ENCODE measurements at regions not wholly inside any gene's neighbourhood (a gene's known extent, or its start where the extent isn't known, plus 50 kb on each side); places are given as distances from the start of the nearest gene placed in this dataset.
"Not testable (repeated sequence)": the region's sequence is repeated elsewhere in the genome, so short reads cannot be mapped to it uniquely, and the experiment has no call there.

DNA sequence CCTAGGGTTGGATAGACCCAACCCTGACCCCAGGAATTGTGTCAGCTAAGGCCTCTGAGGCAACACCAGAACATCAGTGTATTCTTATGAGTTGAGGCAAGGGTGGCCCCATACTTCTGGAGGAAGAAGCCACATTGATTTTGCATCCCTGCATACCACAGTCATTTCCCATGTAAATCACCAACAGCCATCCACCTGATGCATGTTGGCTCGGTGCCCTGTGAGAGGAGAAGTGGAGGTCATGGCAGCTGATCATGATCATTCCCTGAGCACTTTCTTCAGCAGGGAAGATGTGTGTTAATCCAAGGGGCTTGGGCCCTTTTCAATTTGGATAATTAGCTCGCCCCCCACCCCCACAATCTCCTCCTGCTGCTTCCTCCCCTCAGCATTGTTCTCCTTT, 85.1 kb downstream of the ATP6V0E2 start:
- POLR2A ChIA-PET; H3K27ac ChIP-seq (ENCODE audit: low read length); in situ Hi-C loops (cut with HindIII; ENCODE audit: low pct_unique_long_range_greater_than_20kb, low sequenced_read_pairs); ATAC-seq; H3K4me3 ChIP-seq (ENCODE audit: low read depth in 2 of 2, low read length in 2 of 2); H3K36me3 ChIP-seq (ENCODE audit: control insufficient read depth, insufficient read depth, low read length); H3K9me3 ChIP-seq (ENCODE audit: control insufficient read depth, insufficient read depth, low read depth, low read length); intact Hi-C loops (cut with micrococcal nuclease; ENCODE audit: unreplicated experiment); H3K27me3 ChIP-seq (ENCODE audit: control insufficient read depth, insufficient read depth, low read length); BruUV-seq (replicated peaks); DNase-seq (ENCODE audit: low read depth, low spot score); CTCF ChIA-PET; H3K4me1 ChIP-seq (ENCODE audit: control insufficient read depth, insufficient read depth, low read length): not testable (repeated sequence)

DNA sequence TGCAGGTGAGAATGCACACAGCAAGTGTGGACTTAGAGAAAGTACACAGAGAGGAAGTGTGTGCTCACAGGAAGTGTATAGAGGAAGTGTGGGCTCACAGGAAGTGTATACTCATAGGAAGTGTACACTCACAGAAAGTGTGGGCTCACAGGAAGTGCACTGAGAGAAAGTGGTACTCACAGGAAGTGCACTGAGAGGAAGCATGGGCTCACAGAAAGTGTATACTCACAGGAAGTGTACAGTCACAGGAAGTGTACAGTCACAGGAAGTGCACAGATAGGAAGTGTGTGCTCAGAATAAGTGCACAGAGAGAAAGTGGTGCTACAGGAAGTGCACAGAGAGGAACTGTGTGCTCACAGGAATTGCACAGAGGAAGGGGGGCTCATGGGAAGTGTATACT, 87.1 kb downstream of the ATP6V0E2 start:
- intact Hi-C loops (cut with micrococcal nuclease; ENCODE audit: unreplicated experiment); CTCF ChIA-PET; POLR2A ChIA-PET; H3K36me3 ChIP-seq (ENCODE audit: control insufficient read depth, insufficient read depth, low read length); H3K27me3 ChIP-seq (ENCODE audit: control insufficient read depth, insufficient read depth, low read length); H3K9me3 ChIP-seq (ENCODE audit: control insufficient read depth, insufficient read depth, low read depth, low read length); DNase-seq (ENCODE audit: low read depth, low spot score); ATAC-seq; BruUV-seq (replicated peaks); in situ Hi-C loops (cut with HindIII; ENCODE audit: low pct_unique_long_range_greater_than_20kb, low sequenced_read_pairs); H3K4me3 ChIP-seq (ENCODE audit: low read depth in 2 of 2, low read length in 2 of 2); H3K27ac ChIP-seq (ENCODE audit: low read length); H3K4me1 ChIP-seq (ENCODE audit: control insufficient read depth, insufficient read depth, low read length): not testable (repeated sequence)

- H3K4me3 ChIP-seq (ENCODE audit: low read depth in 2 of 2, low read length in 2 of 2); H3K4me1 ChIP-seq (ENCODE audit: control insufficient read depth, insufficient read depth, low read length); DNase-seq (ENCODE audit: low read depth, low spot score); H3K27ac ChIP-seq (ENCODE audit: low read length); intact Hi-C loops (cut with micrococcal nuclease; ENCODE audit: unreplicated experiment); ATAC-seq; CTCF ChIA-PET; H3K27me3 ChIP-seq (ENCODE audit: control insufficient read depth, insufficient read depth, low read length); BruUV-seq (replicated peaks); POLR2A ChIA-PET; H3K36me3 ChIP-seq (ENCODE audit: control insufficient read depth, insufficient read depth, low read length); H3K9me3 ChIP-seq (ENCODE audit: control insufficient read depth, insufficient read depth, low read depth, low read length); in situ Hi-C loops (cut with HindIII; ENCODE audit: low pct_unique_long_range_greater_than_20kb, low sequenced_read_pairs): not testable (repeated sequence)
Observed at GRCh38 chr7:149961878-149962277, 88.1 kb downstream of the ATP6V0E2 start.

GRCh38 chr7:149962685-149963319, 89.0 kb downstream of the ATP6V0E2 start:
- intact Hi-C loops (cut with micrococcal nuclease; ENCODE audit: unreplicated experiment); H3K9me3 ChIP-seq (ENCODE audit: control insufficient read depth, insufficient read depth, low read depth, low read length); H3K27me3 ChIP-seq (ENCODE audit: control insufficient read depth, insufficient read depth, low read length); H3K27ac ChIP-seq (ENCODE audit: low read length); CTCF ChIA-PET; H3K36me3 ChIP-seq (ENCODE audit: control insufficient read depth, insufficient read depth, low read length); DNase-seq (ENCODE audit: low read depth, low spot score); POLR2A ChIA-PET; ATAC-seq; in situ Hi-C loops (cut with HindIII; ENCODE audit: low pct_unique_long_range_greater_than_20kb, low sequenced_read_pairs); BruUV-seq (replicated peaks); H3K4me1 ChIP-seq (ENCODE audit: control insufficient read depth, insufficient read depth, low read length); H3K4me3 ChIP-seq (ENCODE audit: low read depth in 2 of 2, low read length in 2 of 2): not testable (repeated sequence)

DNA sequence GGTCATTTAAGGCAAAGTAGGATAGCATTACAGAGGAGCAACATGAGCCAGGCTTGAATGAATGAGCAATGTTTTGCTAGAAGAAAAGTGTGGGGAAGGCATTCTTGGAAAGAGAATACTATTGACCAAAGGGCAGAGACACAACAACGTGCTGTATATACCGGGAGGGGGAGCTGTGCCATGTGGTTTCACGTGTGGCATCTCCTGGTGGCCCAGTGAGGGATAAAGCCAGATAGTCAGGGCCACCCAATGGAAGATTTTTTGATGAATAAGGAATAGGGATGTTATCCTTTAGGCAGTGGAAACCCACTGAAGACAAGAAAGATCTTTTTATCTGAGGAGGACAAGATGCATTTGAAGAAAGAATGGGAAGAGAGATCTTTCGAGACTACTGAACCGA, 90.2 kb downstream of the ATP6V0E2 start:
- CTCF ChIA-PET; H3K27ac ChIP-seq (ENCODE audit: low read length); POLR2A ChIA-PET; intact Hi-C loops (cut with micrococcal nuclease; ENCODE audit: unreplicated experiment); H3K36me3 ChIP-seq (ENCODE audit: control insufficient read depth, insufficient read depth, low read length); H3K4me3 ChIP-seq (ENCODE audit: low read depth in 2 of 2, low read length in 2 of 2); DNase-seq (ENCODE audit: low read depth, low spot score); BruUV-seq (replicated peaks); H3K9me3 ChIP-seq (ENCODE audit: control insufficient read depth, insufficient read depth, low read depth, low read length); H3K27me3 ChIP-seq (ENCODE audit: control insufficient read depth, insufficient read depth, low read length); H3K4me1 ChIP-seq (ENCODE audit: control insufficient read depth, insufficient read depth, low read length); in situ Hi-C loops (cut with HindIII; ENCODE audit: low pct_unique_long_range_greater_than_20kb, low sequenced_read_pairs): not testable (repeated sequence)
- peak; percentile 78 for ATAC-seq

DNA sequence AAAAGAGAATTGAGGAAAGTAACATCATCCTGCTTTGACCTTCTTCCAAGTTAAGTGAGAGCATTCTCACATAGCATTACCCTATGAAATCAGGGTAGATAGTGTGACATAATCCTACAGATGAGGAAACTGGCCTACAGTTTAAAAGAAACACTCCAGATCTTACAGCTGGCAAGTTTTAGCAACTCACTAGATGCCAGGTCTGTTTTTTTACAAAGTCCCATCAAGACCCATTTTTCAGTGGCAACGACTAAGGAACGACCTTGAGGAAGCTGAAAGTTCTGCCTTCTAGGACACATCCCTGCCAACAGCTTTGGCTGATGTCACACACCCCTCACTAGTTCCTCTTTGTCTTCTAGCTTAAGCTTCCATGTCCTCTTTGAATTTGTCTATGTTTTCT, 92.7 kb downstream of the ATP6V0E2 start:
- BruUV-seq (replicated peaks); H3K36me3 ChIP-seq (ENCODE audit: control insufficient read depth, insufficient read depth, low read length); H3K27ac ChIP-seq (ENCODE audit: low read length); H3K4me3 ChIP-seq (ENCODE audit: low read depth in 2 of 2, low read length in 2 of 2); H3K27me3 ChIP-seq (ENCODE audit: control insufficient read depth, insufficient read depth, low read length); intact Hi-C loops (cut with micrococcal nuclease; ENCODE audit: unreplicated experiment); in situ Hi-C loops (cut with HindIII; ENCODE audit: low pct_unique_long_range_greater_than_20kb, low sequenced_read_pairs); ATAC-seq; H3K4me1 ChIP-seq (ENCODE audit: control insufficient read depth, insufficient read depth, low read length); DNase-seq (ENCODE audit: low read depth, low spot score); POLR2A ChIA-PET; H3K9me3 ChIP-seq (ENCODE audit: control insufficient read depth, insufficient read depth, low read depth, low read length): not testable (repeated sequence)
- CTCF ChIA-PET = interaction anchor here (0.8 kb wide), 1 partner anchor 83 kb away, joined by 4 read pairs; no protein-coding TSS in a partner anchor

- ATAC-seq; H3K4me3 ChIP-seq (ENCODE audit: low read depth in 2 of 2, low read length in 2 of 2); DNase-seq (ENCODE audit: low read depth, low spot score); H3K27me3 ChIP-seq (ENCODE audit: control insufficient read depth, insufficient read depth, low read length); H3K27ac ChIP-seq (ENCODE audit: low read length); CTCF ChIA-PET; H3K9me3 ChIP-seq (ENCODE audit: control insufficient read depth, insufficient read depth, low read depth, low read length); H3K4me1 ChIP-seq (ENCODE audit: control insufficient read depth, insufficient read depth, low read length); in situ Hi-C loops (cut with HindIII; ENCODE audit: low pct_unique_long_range_greater_than_20kb, low sequenced_read_pairs); BruUV-seq (replicated peaks); POLR2A ChIA-PET; H3K36me3 ChIP-seq (ENCODE audit: control insufficient read depth, insufficient read depth, low read length); intact Hi-C loops (cut with micrococcal nuclease; ENCODE audit: unreplicated experiment): not testable (repeated sequence)
Observed at GRCh38 chr7:149972977-149973376, 99.2 kb downstream of the ATP6V0E2 start.

GRCh38 chr7:149973681-149974080, 99.9 kb downstream of the ATP6V0E2 start:
- H3K4me3 ChIP-seq (ENCODE audit: low read depth in 2 of 2, low read length in 2 of 2); H3K36me3 ChIP-seq (ENCODE audit: control insufficient read depth, insufficient read depth, low read length); in situ Hi-C loops (cut with HindIII; ENCODE audit: low pct_unique_long_range_greater_than_20kb, low sequenced_read_pairs); H3K4me1 ChIP-seq (ENCODE audit: control insufficient read depth, insufficient read depth, low read length); intact Hi-C loops (cut with micrococcal nuclease; ENCODE audit: unreplicated experiment); POLR2A ChIA-PET; H3K27me3 ChIP-seq (ENCODE audit: control insufficient read depth, insufficient read depth, low read length); DNase-seq (ENCODE audit: low read depth, low spot score); CTCF ChIA-PET; BruUV-seq (replicated peaks); H3K27ac ChIP-seq (ENCODE audit: low read length); ATAC-seq; H3K9me3 ChIP-seq (ENCODE audit: control insufficient read depth, insufficient read depth, low read depth, low read length): not testable (repeated sequence)

Measured in Panc1 (cell line).